GM19468 (cell line): ENCODE measurements at regions not wholly inside any gene's neighbourhood (a gene's known extent, or its start where the extent isn't known, plus 50 kb on each side); places are given as distances from the start of the nearest gene placed in this dataset.
"Not testable (repeated sequence)": the region's sequence is repeated elsewhere in the genome, so short reads cannot be mapped to it uniquely, and the experiment has no call there.

ENCODE experiments used
- ATAC-seq: cut with Tn5 transposase; IDR thresholded peaks from one replicate; pipeline ENCODE4 v1.9.1; 2021; ENCODE audit warnings: mild to moderate bottlenecking, moderate library complexity, moderate number of reproducible peaks; ENCODE audit not compliant: unreplicated experiment; ENCODE audit errors: extremely low read depth

- no peak for ATAC-seq
Observed at GRCh38 chr4:151518359-151518758, 109.4 kb downstream of the FHIP1A start.

GRCh38 chr4:151519728-151520415 is 110.9 kb downstream of the FHIP1A start:
- no peak for ATAC-seq

- no peak for ATAC-seq
Observed at GRCh38 chr4:151522866-151523519, 114.0 kb downstream of the FHIP1A start.

GRCh38 chr4:151524610-151525009 is 115.6 kb downstream of the FHIP1A start:
- no peak for ATAC-seq

GRCh38 chr4:151526489-151526888 is 117.5 kb downstream of the FHIP1A start:
- not testable (repeated sequence) for ATAC-seq

- ATAC-seq = no peak
Observed at GRCh38 chr4:151527699-151528098, 118.7 kb downstream of the FHIP1A start.

- no peak for ATAC-seq
Observed at GRCh38 chr4:151529187-151529586, 120.2 kb downstream of the FHIP1A start.

- ATAC-seq = no peak
Observed at GRCh38 chr4:151530230-151530629, 121.3 kb downstream of the FHIP1A start.

GRCh38 chr4:151530783-151531182 is 121.8 kb downstream of the FHIP1A start:
- no peak for ATAC-seq

GRCh38 chr4:151532001-151532708 is 123.2 kb downstream of the FHIP1A start:
- ATAC-seq = no peak

- no peak for ATAC-seq
Observed at GRCh38 chr4:151534195-151534594, 125.2 kb downstream of the FHIP1A start.

- no peak for ATAC-seq
Observed at GRCh38 chr4:151535366-151535765, 126.4 kb downstream of the FHIP1A start.

GRCh38 chr4:151537687-151538086 is 128.7 kb downstream of the FHIP1A start:
- no peak for ATAC-seq

GRCh38 chr4:151538963-151539362 is 130.0 kb downstream of the FHIP1A start:
- ATAC-seq = no peak

GRCh38 chr4:151540728-151541388 is 131.9 kb downstream of the FHIP1A start:
- ATAC-seq = no peak

- ATAC-seq = no peak
Observed at GRCh38 chr4:151541389-151542071, 132.6 kb downstream of the FHIP1A start.

GRCh38 chr4:151548708-151549107 is 139.7 kb downstream of the FHIP1A start:
- ATAC-seq = no peak

- ATAC-seq = not testable (repeated sequence)
Observed at GRCh38 chr4:151549378-151549777, 140.4 kb downstream of the FHIP1A start.

- no peak for ATAC-seq
Observed at GRCh38 chr4:151553874-151554273, 144.9 kb downstream of the FHIP1A start.
